ENCODE measurements at regions not wholly inside any gene's neighbourhood (a gene's known extent, or its start where the extent isn't known, plus 50 kb on each side); places are given as distances from the start of the nearest gene placed in this dataset.

DNA sequence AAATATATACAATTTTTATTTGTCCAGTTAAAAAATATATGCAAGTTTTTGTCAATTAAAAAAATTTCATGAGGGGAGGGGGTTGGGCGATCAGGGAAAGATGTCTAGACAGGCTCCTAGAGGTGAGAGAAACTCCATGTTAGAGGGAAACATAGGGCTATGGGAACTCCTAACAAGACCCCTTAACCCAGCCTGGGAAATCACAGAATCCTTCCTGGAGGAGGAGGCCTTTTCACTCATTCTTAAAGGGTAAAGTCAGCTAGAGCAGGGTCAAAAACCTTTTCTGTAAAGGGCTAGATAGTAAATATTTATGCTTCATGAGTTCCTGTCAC, 75.9 kb upstream of the PTPN1 start:
- TF ChIP-seq TAF1 (IDR thresholded peaks at IDR 0.05; ENCODE audit: control insufficient read depth, extremely low read depth, insufficient read depth, low read length, severe bottlenecking) (no peak), ZNF79 (CRISPR knock-in tag; IDR thresholded peaks at IDR 0.05; ENCODE audit: low read depth) (no peak), TEAD4 (IDR thresholded peaks at IDR 0.05; ENCODE audit: low read length) (no peak), TEAD4 (CRISPR knock-in tag; IDR thresholded peaks at IDR 0.05; ENCODE audit: borderline replicate concordance) (no peak), EGR1 (conservative IDR thresholded peaks at IDR 0.05) (no peak)
- TF ChIP-seq, protein P1, sequence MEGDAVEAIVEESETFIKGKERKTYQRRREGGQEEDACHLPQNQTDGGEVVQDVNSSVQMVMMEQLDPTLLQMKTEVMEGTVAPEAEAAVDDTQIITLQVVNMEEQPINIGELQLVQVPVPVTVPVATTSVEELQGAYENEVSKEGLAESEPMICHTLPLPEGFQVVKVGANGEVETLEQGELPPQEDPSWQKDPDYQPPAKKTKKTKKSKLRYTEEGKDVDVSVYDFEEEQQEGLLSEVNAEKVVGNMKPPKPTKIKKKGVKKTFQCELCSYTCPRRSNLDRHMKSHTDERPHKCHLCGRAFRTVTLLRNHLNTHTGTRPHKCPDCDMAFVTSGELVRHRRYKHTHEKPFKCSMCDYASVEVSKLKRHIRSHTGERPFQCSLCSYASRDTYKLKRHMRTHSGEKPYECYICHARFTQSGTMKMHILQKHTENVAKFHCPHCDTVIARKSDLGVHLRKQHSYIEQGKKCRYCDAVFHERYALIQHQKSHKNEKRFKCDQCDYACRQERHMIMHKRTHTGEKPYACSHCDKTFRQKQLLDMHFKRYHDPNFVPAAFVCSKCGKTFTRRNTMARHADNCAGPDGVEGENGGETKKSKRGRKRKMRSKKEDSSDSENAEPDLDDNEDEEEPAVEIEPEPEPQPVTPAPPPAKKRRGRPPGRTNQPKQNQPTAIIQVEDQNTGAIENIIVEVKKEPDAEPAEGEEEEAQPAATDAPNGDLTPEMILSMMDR (IDR thresholded peaks at IDR 0.05 in 2 of 3, conservative IDR thresholded peaks at IDR 0.05 in 1 of 3; ENCODE audit: insufficient read depth in 2 of 3, low read depth in 1 of 3, low read length in 3 of 3) = no peak

All from K562 (cell line).